ENCODE measurements at regions not wholly inside any gene's neighbourhood (a gene's known extent, or its start where the extent isn't known, plus 50 kb on each side); places are given as distances from the start of the nearest gene placed in this dataset.

DNA sequence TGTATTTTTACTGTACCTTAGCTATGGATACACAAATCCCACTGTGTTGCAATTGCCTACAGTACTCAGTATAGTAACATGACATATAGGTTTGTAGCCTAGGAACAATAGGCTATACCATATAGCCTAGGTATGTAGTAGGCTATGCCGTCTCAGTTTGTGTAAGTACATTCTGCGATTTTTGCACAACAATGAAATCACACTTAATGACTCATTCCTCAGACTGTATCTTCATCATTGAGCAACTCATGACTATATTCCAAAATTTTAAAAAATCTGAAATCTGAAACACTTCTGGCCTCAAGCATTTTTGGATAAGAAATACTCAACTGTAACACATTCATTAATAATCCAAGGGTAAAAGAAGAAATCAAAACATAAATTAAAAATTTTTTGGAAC, 666.8 kb upstream of the GRAMD2B start:
- ChIA-PET CTCF (no interaction called here), POLR2A (no interaction called here), SMC1A (ENCODE audit: uncharacterized antibody, unreplicated experiment) (no interaction called here), RAD21 (ENCODE audit: unreplicated experiment) (no interaction called here)
- in situ Hi-C loops (cut with MboI) (no loop called here), intact Hi-C loops (cut with micrococcal nuclease; ENCODE audit: unreplicated experiment) (no loop called here)
- Histone ChIP-seq H3K27me3 (replicated peaks in 1 of 2; ENCODE audit: control insufficient read depth in 2 of 2, insufficient read depth in 2 of 2, low read length in 1 of 2) (no peaks in the 10 kb centered on the region), H3K9ac (ENCODE audit: control insufficient read depth, insufficient read depth, low read length) (no peak overlapping the region), H3K79me2 (ENCODE audit: control insufficient read depth, insufficient read depth, low read length) (no peaks in the 10 kb centered on the region), H4K20me1 (ENCODE audit: control insufficient read depth, insufficient read depth) (no peaks in the 10 kb centered on the region), H3K4me1 (ENCODE audit: control insufficient read depth, insufficient read depth, low read length) (no peaks in the 10 kb centered on the region), H3K9me3 (replicated peaks; ENCODE audit: control insufficient read depth, insufficient read depth, low read length) (no peaks in the 10 kb centered on the region), H3K4me2 (ENCODE audit: control insufficient read depth, insufficient read depth) (no peak overlapping the region), H3K27ac (ENCODE audit: control insufficient read depth, insufficient read depth) (no peak overlapping the region), H2AFZ (ENCODE audit: control insufficient read depth, low read depth, low read length) (no peak overlapping the region), H3K36me3 (ENCODE audit: control insufficient read depth in 2 of 2, insufficient read depth in 2 of 2, low read length in 1 of 2) (no peaks in the 10 kb centered on the region), H3K4me3 (no peak overlapping the region)
- WGBS (ENCODE audit: insufficient coverage, insufficient replicate concordance, low lambda C conversion rate, missing lambda C conversion rate): 46% methylated on average over 2 of the region's 2 CpGs
- ATAC-seq: no peak
- no peak for DNase-seq (ENCODE audit: low read depth, low spot score)
- BruUV-seq (replicated peaks): no TSS peak
- TF ChIP-seq, protein P1, sequence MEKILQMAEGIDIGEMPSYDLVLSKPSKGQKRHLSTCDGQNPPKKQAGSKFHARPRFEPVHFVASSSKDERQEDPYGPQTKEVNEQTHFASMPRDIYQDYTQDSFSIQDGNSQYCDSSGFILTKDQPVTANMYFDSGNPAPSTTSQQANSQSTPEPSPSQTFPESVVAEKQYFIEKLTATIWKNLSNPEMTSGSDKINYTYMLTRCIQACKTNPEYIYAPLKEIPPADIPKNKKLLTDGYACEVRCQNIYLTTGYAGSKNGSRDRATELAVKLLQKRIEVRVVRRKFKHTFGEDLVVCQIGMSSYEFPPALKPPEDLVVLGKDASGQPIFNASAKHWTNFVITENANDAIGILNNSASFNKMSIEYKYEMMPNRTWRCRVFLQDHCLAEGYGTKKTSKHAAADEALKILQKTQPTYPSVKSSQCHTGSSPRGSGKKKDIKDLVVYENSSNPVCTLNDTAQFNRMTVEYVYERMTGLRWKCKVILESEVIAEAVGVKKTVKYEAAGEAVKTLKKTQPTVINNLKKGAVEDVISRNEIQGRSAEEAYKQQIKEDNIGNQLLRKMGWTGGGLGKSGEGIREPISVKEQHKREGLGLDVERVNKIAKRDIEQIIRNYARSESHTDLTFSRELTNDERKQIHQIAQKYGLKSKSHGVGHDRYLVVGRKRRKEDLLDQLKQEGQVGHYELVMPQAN (conservative IDR thresholded peaks at IDR 0.05): no peak
- TF ChIP-seq HCFC1 (IDR thresholded peaks at IDR 0.05; ENCODE audit: low read length): no peak
- FAIRE-seq: no peak

DNA sequence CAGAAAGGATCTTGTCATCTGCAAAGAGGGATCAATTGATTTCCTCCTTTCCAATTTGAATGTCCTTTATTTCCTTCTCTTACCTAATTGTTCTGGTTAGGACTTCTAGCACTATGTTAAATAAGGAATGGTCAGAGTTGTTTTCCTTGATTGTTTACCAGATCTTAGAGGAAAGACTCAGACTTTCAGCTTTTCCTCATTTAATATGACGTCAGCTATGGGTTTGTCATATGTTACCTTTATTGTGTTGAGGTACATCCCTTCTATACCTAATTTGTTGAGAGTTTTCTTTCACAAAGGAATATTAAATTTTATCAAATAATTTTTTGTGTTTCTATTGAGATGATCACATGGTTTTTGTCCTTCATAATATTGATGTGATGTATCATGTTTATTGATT, 656.5 kb upstream of the GRAMD2B start:
- BruUV-seq (replicated peaks): no TSS peak
- ChIA-PET SMC1A (ENCODE audit: uncharacterized antibody, unreplicated experiment) (interaction anchor here (0.7 to 1.4 kb wide), 2 partner anchors 25 to 290 kb away, joined by 3 read pairs; no protein-coding TSS in a partner anchor), CTCF (interaction anchor here (0.6 kb wide), 1 partner anchor 25 kb away, joined by 3 read pairs; no protein-coding TSS in a partner anchor), RAD21 (ENCODE audit: unreplicated experiment) (no interaction called here), POLR2A (no interaction called here)
- Histone ChIP-seq H3K9me3 (replicated peaks; ENCODE audit: control insufficient read depth, insufficient read depth, low read length) (no peaks in the 10 kb centered on the region), H3K9ac (ENCODE audit: control insufficient read depth, insufficient read depth, low read length) (no peak overlapping the region), H3K4me1 (ENCODE audit: control insufficient read depth, insufficient read depth, low read length) (no peaks in the 10 kb centered on the region), H3K27me3 (replicated peaks in 1 of 2; ENCODE audit: control insufficient read depth in 2 of 2, insufficient read depth in 2 of 2, low read length in 1 of 2) (no peaks in the 10 kb centered on the region), H3K4me3 (no peak overlapping the region), H3K27ac (ENCODE audit: control insufficient read depth, insufficient read depth) (no peak overlapping the region), H3K36me3 (ENCODE audit: control insufficient read depth in 2 of 2, insufficient read depth in 2 of 2, low read length in 1 of 2) (no peaks in the 10 kb centered on the region), H2AFZ (ENCODE audit: control insufficient read depth, low read depth, low read length) (no peak overlapping the region), H3K79me2 (ENCODE audit: control insufficient read depth, insufficient read depth, low read length) (no peaks in the 10 kb centered on the region), H3K4me2 (ENCODE audit: control insufficient read depth, insufficient read depth) (no peak overlapping the region), H4K20me1 (ENCODE audit: control insufficient read depth, insufficient read depth) (no peaks in the 10 kb centered on the region)
- no peak for DNase-seq (ENCODE audit: low read depth, low spot score)
- TF ChIP-seq MTA2 (IDR thresholded peaks at IDR 0.05; ENCODE audit: low read depth) (no peak), SPI1 (IDR thresholded peaks at IDR 0.05; ENCODE audit: borderline replicate concordance, insufficient read depth, low read depth, low read length) (no peak), POLR2A (IDR thresholded peaks at IDR 0.05; ENCODE audit: low read depth, low read length) (no peak), SMARCA5 (IDR thresholded peaks at IDR 0.05) (no peak), BCL11A (IDR thresholded peaks at IDR 0.05; ENCODE audit: low read depth, low read length) (no peak), EP300 (IDR thresholded peaks at IDR 0.05; ENCODE audit: borderline replicate concordance in 1 of 2, control insufficient read depth in 1 of 2, low read depth in 2 of 2, low read length in 2 of 2) (no peak), ZNF217 (IDR thresholded peaks at IDR 0.05) (no peak)
- no peak for ATAC-seq
- WGBS (ENCODE audit: insufficient coverage, insufficient replicate concordance, low lambda C conversion rate, missing lambda C conversion rate): 31% methylated on average over 1 of the region's 1 CpG
- intact Hi-C loops (cut with micrococcal nuclease; ENCODE audit: unreplicated experiment) (no loop called here), in situ Hi-C loops (cut with MboI) (no loop called here)
- no peak for FAIRE-seq

All from GM12878 (cell line).